HL-60 (cell line): ENCODE measurements at regions not wholly inside any gene's neighbourhood (a gene's known extent, or its start where the extent isn't known, plus 50 kb on each side); places are given as distances from the start of the nearest gene placed in this dataset.
"Not testable (repeated sequence)": the region's sequence is repeated elsewhere in the genome, so short reads cannot be mapped to it uniquely, and the experiment has no call there.

Source experiments
- DNase-seq, 2 experiments: peaks; one replicate each; pipeline ENCODE4 v3.0.0-alpha.2; 2010 to 2020; ENCODE audit warnings: low read depth in 1 of 2, low spot score in 1 of 2
- H3K27ac ChIP-seq: fragments of 250-450 bp; sonication (Bioruptor Pico); replicated peaks from 2 replicates; pipeline ENCODE4 v1.5.1; 2020; ENCODE audit warnings: mild to moderate bottlenecking, moderate library complexity
- H3K27me3 ChIP-seq: fragments of 250-450 bp; sonication (Bioruptor Pico); 2 replicates; pipeline ENCODE4 v1.5.1; 2021; ENCODE audit warnings: mild to moderate bottlenecking, moderate library complexity; ENCODE audit not compliant: insufficient read depth, poor library complexity, severe bottlenecking
- H3K4me3 ChIP-seq: replicated peaks from 2 replicates; pipeline ENCODE4 v1.5.1; 2011; ENCODE audit warnings: mild to moderate bottlenecking, control low read depth, low read length; ENCODE audit not compliant: insufficient read depth
- CTCF ChIP-seq: IDR thresholded peaks from one replicate; pipeline ENCODE4 v1.5.1; 2011; ENCODE audit warnings: low read length, control low read depth, inconsistent platforms; ENCODE audit not compliant: insufficient read depth
- GABPA ChIP-seq: IDR thresholded peaks from 2 replicates; pipeline ENCODE4 v1.6.1; 2012; ENCODE audit warnings: low read depth
- POLR2AphosphoS5 ChIP-seq: IDR thresholded peaks from 2 replicates; pipeline ENCODE4 v1.6.1; 2012; ENCODE audit warnings: low read depth
- REST ChIP-seq: IDR thresholded peaks from 2 replicates; pipeline ENCODE4 v1.6.1; 2012; ENCODE audit warnings: low read depth; ENCODE audit not compliant: insufficient replicate concordance
- SPI1 ChIP-seq: IDR thresholded peaks from 2 replicates; pipeline ENCODE4 v1.6.1; 2012; ENCODE audit warnings: low read depth, mild to moderate bottlenecking, borderline replicate concordance

GRCh38 chr2:75432761-75433361 is 127.9 kb downstream of the EVA1A start:
- Histone ChIP-seq H3K4me3 (no peak overlapping the region), H3K27me3 (no peaks in the 10 kb centered on the region), H3K27ac (no peak overlapping the region)
- DNase-seq, result no peak
- TF ChIP-seq SPI1, result no peak
- TF ChIP-seq POLR2AphosphoS5, result no peak
- no peak for TF ChIP-seq REST
- no peak for TF ChIP-seq CTCF
- no peak for TF ChIP-seq GABPA

- Histone ChIP-seq H3K27me3 (no peaks in the 10 kb centered on the region), H3K4me3 (no peak overlapping the region), H3K27ac (no peak overlapping the region)
- TF ChIP-seq REST, result no peak
- TF ChIP-seq SPI1, result no peak
- TF ChIP-seq GABPA, result no peak
- TF ChIP-seq CTCF, result no peak
- no peak for TF ChIP-seq POLR2AphosphoS5
- no peak for DNase-seq
Observed at GRCh38 chr2:75431763-75432162, 129.0 kb downstream of the EVA1A start.

- no peak overlapping the region for H3K27ac ChIP-seq
- no peak for TF ChIP-seq POLR2AphosphoS5
- no peak for TF ChIP-seq CTCF
- H3K4me3 ChIP-seq, result no peak overlapping the region
- H3K27me3 ChIP-seq, result no peaks in the 10 kb centered on the region
- DNase-seq, result no peak
Observed at GRCh38 chr2:75431276-75431675, 129.5 kb downstream of the EVA1A start.

- H3K27ac ChIP-seq, DNase-seq, H3K27me3 ChIP-seq, H3K4me3 ChIP-seq: not testable (repeated sequence)
Observed at GRCh38 chr2:75430449-75430848, 130.3 kb downstream of the EVA1A start.
